ENCODE measurements at regions not wholly inside any gene's neighbourhood (a gene's known extent, or its start where the extent isn't known, plus 50 kb on each side); places are given as distances from the start of the nearest gene placed in this dataset.

DNA sequence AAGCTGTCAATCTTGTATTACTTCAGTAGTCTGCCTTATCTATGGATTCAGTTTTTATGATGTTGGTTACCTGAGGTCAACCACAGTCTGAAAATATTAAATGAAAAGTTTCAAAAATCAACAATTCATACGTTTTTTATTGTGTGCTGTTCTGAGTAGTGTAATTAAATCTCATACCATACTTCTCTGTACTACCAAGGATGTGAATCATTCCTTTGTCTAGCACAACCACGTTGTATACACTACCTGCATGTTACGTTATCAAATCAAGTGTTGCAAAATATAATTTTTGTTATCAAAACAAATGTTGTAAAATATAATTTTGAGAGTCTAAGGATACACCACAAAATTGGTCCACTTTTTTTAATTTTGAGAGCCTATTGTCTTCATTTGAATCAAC lies 590.2 kb upstream of the SETBP1 start:
- Histone ChIP-seq H3K9me3 (no peaks in the 10 kb centered on the region), H3K4me1 (ENCODE audit: insufficient read depth) (no peaks in the 10 kb centered on the region), H3K4me3 (no peak overlapping the region), H3K27me3 (no peaks in the 10 kb centered on the region), H3K27ac (no peak overlapping the region), H3K36me3 (no peaks in the 10 kb centered on the region)
- DNase-seq: no peak
- no peak for TF ChIP-seq POLR2A (IDR thresholded peaks at IDR 0.05)
- no peak for TF ChIP-seq CTCF (IDR thresholded peaks at IDR 0.05)
- no peak for TF ChIP-seq EP300 (IDR thresholded peaks at IDR 0.05)
- WGBS, 3 donors: 57 to 73% (median 66%) methylated on average over 3 of the region's 3 CpGs
- intact Hi-C loops (cut with DNase I): no loop called here

DNA sequence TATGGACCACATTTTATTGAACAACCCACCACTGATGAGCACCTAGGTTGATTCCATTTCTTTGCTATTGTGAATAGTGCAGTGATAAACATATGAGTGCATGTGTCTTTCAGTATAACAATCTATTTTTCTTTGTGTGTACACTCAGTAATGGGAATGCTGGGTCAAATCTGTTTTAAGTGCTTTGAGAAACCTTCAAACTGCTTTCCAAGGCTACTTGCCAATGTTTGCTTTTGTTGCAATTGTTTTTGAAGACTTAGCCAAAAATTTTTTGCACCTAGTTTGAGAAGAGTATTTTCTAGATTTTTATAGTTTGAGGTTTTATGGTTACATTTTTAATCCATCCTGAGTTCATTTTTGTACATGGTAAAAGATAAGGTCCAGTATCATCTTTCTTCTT lies 587.4 kb upstream of the SETBP1 start:
- Histone ChIP-seq H3K36me3 (no peaks in the 10 kb centered on the region), H3K27ac (no peak overlapping the region), H3K4me3 (no peak overlapping the region), H3K27me3 (no peaks in the 10 kb centered on the region), H3K4me1 (ENCODE audit: insufficient read depth) (no peaks in the 10 kb centered on the region), H3K9me3 (no peaks in the 10 kb centered on the region)
- DNase-seq: no peak
- TF ChIP-seq EP300 (IDR thresholded peaks at IDR 0.05) (no peak), POLR2A (IDR thresholded peaks at IDR 0.05) (no peak)
- intact Hi-C loops (cut with DNase I): no loop called here

DNA sequence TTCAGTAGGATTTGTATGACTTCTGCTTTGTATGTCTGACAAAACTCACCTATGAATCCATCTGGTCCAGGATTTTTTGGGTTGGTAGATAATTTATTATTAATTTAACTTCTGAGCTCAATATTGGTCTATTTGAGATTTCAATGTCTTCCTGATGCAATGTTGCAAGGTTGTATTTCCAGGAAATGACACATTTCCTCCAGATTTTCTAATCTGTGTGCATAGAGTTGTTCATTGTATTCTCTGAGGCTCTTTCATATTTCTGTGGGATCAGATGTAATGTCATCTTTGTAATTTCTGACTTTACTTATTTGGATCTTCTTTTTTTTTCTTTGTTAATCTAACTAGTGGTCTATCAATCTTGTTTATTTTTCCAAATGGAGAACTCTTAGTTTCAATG lies 584.7 kb upstream of the SETBP1 start:
- intact Hi-C loops (cut with DNase I): no loop called here
- Histone ChIP-seq H3K9me3 (no peaks in the 10 kb centered on the region), H3K27me3 (no peaks in the 10 kb centered on the region), H3K4me1 (ENCODE audit: insufficient read depth) (no peaks in the 10 kb centered on the region), H3K4me3 (no peak overlapping the region), H3K27ac (no peak overlapping the region), H3K36me3 (no peaks in the 10 kb centered on the region)
- TF ChIP-seq EP300 (IDR thresholded peaks at IDR 0.05): no peak
- no peak for TF ChIP-seq CTCF (IDR thresholded peaks at IDR 0.05)
- no peak for TF ChIP-seq POLR2A (IDR thresholded peaks at IDR 0.05)
- no peak for DNase-seq

DNA sequence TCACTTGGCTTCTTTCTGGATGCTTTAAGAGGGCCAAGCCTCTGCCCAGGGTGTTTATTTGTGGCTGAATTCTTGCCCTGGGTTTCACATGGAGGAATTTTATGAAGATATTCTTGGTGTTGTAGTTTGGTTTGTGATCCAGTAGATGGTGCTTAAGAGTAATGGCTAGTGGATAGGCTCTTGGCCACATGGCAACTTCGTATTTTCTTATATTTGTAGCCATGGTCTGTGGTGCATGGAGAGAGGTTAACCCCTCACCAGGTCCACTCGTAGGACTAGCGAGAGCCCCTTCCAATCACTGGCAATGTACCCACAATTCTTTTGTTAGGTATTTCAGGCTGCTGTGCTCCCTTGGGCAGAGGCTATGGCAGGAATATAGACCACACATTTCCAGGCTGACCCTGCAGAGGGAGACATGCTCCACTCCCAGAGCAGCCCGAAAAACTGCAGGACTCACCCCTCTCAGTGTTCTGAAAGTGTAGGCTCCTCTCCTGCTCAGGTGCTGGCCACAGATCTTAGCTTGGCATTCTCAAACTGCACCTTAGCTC lies 582.1 kb upstream of the SETBP1 start:
- Histone ChIP-seq H3K9me3 (no peaks in the 10 kb centered on the region), H3K27ac (no peak overlapping the region), H3K27me3 (no peaks in the 10 kb centered on the region), H3K4me3 (no peak overlapping the region), H3K4me1 (ENCODE audit: insufficient read depth) (no peaks in the 10 kb centered on the region), H3K36me3 (no peaks in the 10 kb centered on the region)
- WGBS, 3 donors: 59 to 82% (median 79%) methylated on average over 4 of the region's 4 CpGs
- DNase-seq: no peak
- intact Hi-C loops (cut with DNase I): no loop called here
- no peak for TF ChIP-seq POLR2A (IDR thresholded peaks at IDR 0.05)
- TF ChIP-seq CTCF (IDR thresholded peaks at IDR 0.05): no peak
- no peak for TF ChIP-seq EP300 (IDR thresholded peaks at IDR 0.05)

GRCh38 chr18:44107187-44107586 lies 573.5 kb upstream of the SETBP1 start:
- no peaks in the 10 kb centered on the region for H3K36me3 ChIP-seq
- no peaks in the 10 kb centered on the region for H3K4me1 ChIP-seq (ENCODE audit: insufficient read depth)
- 90 to 98% (median 93%) methylated on average over 2 of the region's 2 CpGs for WGBS, 3 donors
- no peak for DNase-seq
- no peaks in the 10 kb centered on the region for H3K27me3 ChIP-seq
- intact Hi-C loops (cut with DNase I): no loop called here
- no peak overlapping the region for H3K4me3 ChIP-seq
- no peaks in the 10 kb centered on the region for H3K9me3 ChIP-seq
- H3K27ac ChIP-seq: no peak overlapping the region
- TF ChIP-seq EP300 (IDR thresholded peaks at IDR 0.05): no peak
- TF ChIP-seq CTCF (IDR thresholded peaks at IDR 0.05): no peak
- TF ChIP-seq POLR2A (IDR thresholded peaks at IDR 0.05): no peak
